Ishikawa (cell line): ENCODE measurements at regions not wholly inside any gene's neighbourhood (a gene's known extent, or its start where the extent isn't known, plus 50 kb on each side); places are given as distances from the start of the nearest gene placed in this dataset.

Experiments used
- CEBPB ChIP-seq: IDR thresholded peaks from 2 replicates; pipeline ENCODE4 v1.6.1; 2012
- CREB1 ChIP-seq: IDR thresholded peaks from 2 replicates; pipeline ENCODE4 v1.6.1; 2012; ENCODE audit warnings: low read depth
- EGR1 ChIP-seq: IDR thresholded peaks from 2 replicates; pipeline ENCODE4 v1.6.1; 2012
- EP300 ChIP-seq: IDR thresholded peaks from 2 replicates; pipeline ENCODE4 v1.6.1; 2012; ENCODE audit warnings: borderline replicate concordance
- FOXM1 ChIP-seq: IDR thresholded peaks from 2 replicates; pipeline ENCODE4 v1.6.1; 2012; ENCODE audit warnings: low read depth, borderline replicate concordance
- NFIC ChIP-seq: IDR thresholded peaks from 2 replicates; pipeline ENCODE4 v1.6.1; 2012
- RAD21 ChIP-seq: IDR thresholded peaks from 2 replicates; pipeline ENCODE4 v1.6.1; 2012; ENCODE audit warnings: low read depth
- TAF1 ChIP-seq: IDR thresholded peaks from 2 replicates; pipeline ENCODE4 v1.6.1; 2012; ENCODE audit warnings: low read depth, mild to moderate bottlenecking
- TCF12 ChIP-seq: IDR thresholded peaks from 2 replicates; pipeline ENCODE4 v1.6.1; 2012; ENCODE audit warnings: low read depth
- TEAD4 ChIP-seq: IDR thresholded peaks from 2 replicates; pipeline ENCODE4 v1.6.1; 2012
- YY1 ChIP-seq: IDR thresholded peaks from 2 replicates; pipeline ENCODE4 v1.6.1; 2012; ENCODE audit warnings: low read depth
- ZBTB7A ChIP-seq: IDR thresholded peaks from 2 replicates; pipeline ENCODE4 v1.6.1; 2012; ENCODE audit warnings: low read depth
- TF ChIP-seq, protein P1 (sequence below): IDR thresholded peaks from 2 replicates; pipeline ENCODE4 v1.6.1; 2012
- TF ChIP-seq, protein P2 (sequence below): IDR thresholded peaks from 2 replicates; pipeline ENCODE4 v1.6.1; 2012
- TF ChIP-seq, protein P3 (sequence below): IDR thresholded peaks from 2 replicates; pipeline ENCODE4 v1.6.1; 2012; ENCODE audit warnings: low read depth, mild to moderate bottlenecking

DNA sequence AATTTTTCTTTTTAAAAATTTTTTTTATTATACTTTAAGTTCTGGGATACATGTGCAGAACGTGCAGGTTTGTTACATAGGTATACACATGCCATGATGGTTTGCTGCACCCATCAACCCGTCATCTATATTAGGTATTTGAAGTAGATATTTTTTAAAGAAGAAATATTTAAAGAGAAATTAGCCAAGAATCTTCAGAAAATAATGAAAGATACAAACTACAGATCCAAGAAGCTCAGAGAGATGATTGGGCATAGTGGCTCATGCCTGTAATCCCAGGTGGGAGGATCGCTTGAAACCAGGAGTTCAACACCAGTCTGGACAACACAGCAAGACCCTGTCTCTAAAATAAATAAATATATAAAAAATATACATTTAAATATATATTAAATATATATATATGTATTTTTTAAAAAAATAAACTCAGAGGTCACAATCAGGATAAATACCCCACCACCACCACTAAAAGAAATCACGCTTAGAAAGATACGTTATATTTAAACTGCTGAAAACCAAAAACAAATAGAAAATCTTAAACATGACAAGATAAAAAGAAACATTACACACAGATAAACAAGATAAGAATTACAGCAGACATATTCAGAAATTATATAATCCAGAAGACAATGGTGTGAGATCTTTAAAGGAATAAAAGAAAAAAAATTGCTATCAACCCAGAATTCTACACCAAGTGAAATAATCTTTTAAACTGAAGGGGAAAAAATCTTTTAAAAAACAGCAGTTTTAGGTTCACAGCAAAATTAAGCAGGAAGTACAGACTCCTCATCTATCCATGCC lies 57.5 kb downstream of the CSF2 start:
- TF ChIP-seq TCF12 (no peak), TEAD4 (no peak), CEBPB (no peak)

DNA sequence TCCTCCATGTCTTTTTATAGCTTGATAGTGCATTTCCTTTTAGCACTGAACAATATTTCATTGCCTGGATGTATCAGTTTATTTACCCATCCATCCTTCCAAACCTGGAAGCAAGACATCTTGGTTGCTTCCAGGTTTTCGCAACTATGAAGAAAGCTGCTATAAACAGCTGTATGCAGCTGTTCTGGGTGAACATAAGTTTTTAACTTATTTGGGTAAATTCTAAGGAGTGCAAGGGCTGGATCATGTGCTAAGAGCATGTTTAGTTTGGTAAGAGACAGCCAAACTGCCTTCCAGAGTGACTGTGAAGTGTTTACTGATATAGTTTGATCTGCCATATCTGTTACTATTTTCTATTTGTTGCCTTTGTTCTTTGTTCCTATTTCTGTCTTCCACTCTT lies 58.5 kb downstream of the CSF2 start:
- TF ChIP-seq TAF1 (no peak), CREB1 (no peak), NFIC (no peak), FOXM1 (no peak), RAD21 (no peak), ZBTB7A (no peak), TCF12 (no peak), YY1 (no peak), CEBPB (no peak), EP300 (no peak)
- TF ChIP-seq, protein P1, sequence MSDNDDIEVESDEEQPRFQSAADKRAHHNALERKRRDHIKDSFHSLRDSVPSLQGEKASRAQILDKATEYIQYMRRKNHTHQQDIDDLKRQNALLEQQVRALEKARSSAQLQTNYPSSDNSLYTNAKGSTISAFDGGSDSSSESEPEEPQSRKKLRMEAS: no peak
- TF ChIP-seq, protein P2, sequence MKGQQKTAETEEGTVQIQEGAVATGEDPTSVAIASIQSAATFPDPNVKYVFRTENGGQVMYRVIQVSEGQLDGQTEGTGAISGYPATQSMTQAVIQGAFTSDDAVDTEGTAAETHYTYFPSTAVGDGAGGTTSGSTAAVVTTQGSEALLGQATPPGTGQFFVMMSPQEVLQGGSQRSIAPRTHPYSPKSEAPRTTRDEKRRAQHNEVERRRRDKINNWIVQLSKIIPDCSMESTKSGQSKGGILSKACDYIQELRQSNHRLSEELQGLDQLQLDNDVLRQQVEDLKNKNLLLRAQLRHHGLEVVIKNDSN: no peak
- TF ChIP-seq, protein P3, sequence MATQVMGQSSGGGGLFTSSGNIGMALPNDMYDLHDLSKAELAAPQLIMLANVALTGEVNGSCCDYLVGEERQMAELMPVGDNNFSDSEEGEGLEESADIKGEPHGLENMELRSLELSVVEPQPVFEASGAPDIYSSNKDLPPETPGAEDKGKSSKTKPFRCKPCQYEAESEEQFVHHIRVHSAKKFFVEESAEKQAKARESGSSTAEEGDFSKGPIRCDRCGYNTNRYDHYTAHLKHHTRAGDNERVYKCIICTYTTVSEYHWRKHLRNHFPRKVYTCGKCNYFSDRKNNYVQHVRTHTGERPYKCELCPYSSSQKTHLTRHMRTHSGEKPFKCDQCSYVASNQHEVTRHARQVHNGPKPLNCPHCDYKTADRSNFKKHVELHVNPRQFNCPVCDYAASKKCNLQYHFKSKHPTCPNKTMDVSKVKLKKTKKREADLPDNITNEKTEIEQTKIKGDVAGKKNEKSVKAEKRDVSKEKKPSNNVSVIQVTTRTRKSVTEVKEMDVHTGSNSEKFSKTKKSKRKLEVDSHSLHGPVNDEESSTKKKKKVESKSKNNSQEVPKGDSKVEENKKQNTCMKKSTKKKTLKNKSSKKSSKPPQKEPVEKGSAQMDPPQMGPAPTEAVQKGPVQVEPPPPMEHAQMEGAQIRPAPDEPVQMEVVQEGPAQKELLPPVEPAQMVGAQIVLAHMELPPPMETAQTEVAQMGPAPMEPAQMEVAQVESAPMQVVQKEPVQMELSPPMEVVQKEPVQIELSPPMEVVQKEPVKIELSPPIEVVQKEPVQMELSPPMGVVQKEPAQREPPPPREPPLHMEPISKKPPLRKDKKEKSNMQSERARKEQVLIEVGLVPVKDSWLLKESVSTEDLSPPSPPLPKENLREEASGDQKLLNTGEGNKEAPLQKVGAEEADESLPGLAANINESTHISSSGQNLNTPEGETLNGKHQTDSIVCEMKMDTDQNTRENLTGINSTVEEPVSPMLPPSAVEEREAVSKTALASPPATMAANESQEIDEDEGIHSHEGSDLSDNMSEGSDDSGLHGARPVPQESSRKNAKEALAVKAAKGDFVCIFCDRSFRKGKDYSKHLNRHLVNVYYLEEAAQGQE: no peak

DNA sequence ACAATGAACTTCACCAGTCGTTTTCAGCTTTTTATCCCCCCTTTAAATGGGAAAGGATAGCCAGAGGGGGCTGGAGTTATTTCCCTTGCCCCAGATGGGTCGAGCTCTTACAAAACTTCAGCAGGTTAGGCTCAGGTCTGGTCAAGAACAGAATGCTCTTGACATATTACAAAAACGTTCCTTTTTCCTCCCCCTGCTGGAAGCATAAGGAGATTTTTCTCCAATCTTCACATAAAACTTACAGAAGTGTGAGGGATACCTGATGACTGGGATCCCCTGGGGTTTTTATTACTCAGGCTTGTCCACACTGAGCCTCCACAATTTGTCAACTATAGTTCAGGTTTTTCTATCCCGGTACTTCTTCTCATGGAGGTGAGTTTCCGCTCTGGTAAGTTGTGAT lies 60.8 kb downstream of the CSF2 start:
- TF ChIP-seq, protein P3: no peak
- TF ChIP-seq RAD21: peak; percentile 40; the same call in 1 of the 2 replicates

DNA sequence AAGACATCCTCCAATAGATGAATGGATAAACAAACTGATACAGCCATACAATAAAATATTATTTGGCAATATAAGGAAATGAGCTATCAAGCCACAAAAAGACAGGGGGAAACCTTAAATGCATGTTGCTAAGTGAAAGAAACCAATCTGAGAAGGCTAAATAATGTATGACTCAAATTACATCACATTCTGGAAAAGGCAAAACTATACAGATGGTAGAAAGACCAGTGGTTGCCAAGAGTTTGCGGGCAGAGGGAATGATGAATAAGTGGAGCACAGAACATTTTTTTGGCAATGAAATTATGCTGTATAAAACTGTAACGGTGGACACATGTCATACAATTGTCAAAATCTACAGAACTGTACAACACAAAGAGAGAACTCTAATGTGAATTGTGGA lies 63.3 kb downstream of the CSF2 start:
- TF ChIP-seq NFIC: no peak

DNA sequence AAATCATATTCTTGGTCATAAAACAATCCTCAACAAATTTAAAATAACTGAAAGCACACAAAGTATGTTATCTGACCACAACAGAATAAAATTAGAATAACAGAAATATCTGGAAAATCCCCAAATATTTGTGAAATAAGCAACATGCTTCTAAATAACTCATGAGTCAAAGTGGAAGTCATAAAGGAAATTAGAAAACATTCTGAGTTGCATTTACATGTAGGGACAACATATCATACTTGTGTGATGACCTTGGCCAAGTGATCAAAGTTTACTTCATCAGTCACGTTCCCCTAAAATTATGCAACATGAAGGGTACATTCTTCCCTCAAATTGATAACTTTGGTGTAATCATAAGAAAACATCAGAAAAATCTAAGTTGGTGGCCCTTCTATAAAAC lies 64.7 kb downstream of the CSF2 start:
- TF ChIP-seq, protein P2: no peak
- TF ChIP-seq TEAD4 (no peak), EGR1 (no peak), FOXM1 (no peak), RAD21 (no peak), ZBTB7A (no peak)
